HG02623 (cell line): ENCODE measurements at regions not wholly inside any gene's neighbourhood (a gene's known extent, or its start where the extent isn't known, plus 50 kb on each side); places are given as distances from the start of the nearest gene placed in this dataset.

Experiments used
- ATAC-seq: cut with Tn5 transposase; IDR thresholded peaks from one replicate; pipeline ENCODE4 v1.9.1; 2021; ENCODE audit warnings: moderate library complexity; ENCODE audit not compliant: unreplicated experiment

GRCh38 chr11:111098091-111098490, 147.4 kb upstream of the POU2AF2 start:
- ATAC-seq = peak; percentile 62

DNA sequence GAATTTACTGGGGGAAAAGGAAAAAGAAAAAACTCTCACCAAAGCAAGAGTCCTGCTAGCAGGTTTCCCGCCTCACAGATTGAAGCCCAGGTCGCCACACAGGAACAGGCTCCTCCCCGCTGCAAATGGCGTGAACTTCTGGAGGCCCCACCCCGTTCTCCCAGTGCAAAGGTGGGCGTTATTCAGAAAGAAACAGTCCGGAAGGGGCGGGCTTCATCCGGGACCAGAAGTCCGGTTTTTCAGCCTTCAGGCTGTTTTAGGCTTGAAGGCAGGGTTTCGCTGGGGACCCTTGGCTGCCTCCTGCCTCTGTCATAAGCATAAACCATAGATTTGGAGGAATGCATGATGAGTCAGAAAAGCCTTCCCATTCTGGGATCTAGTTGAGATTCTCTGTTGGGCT, 148.3 kb upstream of the POU2AF2 start:
- no peak for ATAC-seq

DNA sequence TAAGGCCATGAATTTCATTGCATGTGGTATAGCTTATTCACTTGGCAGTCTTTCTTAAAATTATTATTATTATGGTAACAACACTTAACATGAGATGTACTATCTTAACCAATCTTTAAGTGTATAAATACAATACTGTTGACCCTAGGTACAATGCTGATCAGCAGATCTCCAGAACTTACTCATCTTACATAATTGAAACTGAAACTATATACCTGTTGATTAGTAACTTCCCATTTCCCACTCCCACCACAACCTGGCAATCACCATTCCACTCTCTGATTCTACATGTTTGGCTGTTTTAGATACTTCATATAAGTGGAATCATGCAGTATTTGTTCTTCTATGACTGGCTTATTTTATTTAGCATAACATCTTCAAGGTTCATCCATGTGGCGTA, 150.2 kb upstream of the POU2AF2 start:
- ATAC-seq = no peak

DNA sequence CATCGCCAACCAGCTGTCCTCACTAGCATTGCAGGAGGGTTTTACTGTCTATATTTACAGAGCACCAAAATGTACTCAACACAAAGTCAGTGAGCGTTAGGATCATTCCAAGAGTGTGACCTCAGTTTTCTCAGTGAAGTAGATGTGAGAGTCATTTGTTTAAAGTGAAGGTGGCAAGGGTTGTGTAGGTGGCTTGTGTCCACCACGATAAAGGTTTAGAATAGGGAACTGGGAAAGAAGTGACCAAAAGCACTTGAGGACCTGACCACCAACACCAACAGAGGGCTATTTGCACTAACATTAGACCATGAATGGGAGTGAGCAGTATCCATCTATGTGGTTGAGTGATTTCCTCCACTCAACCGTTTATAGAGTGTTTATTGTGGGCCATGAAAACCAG, 152.5 kb upstream of the POU2AF2 start:
- ATAC-seq = no peak

DNA sequence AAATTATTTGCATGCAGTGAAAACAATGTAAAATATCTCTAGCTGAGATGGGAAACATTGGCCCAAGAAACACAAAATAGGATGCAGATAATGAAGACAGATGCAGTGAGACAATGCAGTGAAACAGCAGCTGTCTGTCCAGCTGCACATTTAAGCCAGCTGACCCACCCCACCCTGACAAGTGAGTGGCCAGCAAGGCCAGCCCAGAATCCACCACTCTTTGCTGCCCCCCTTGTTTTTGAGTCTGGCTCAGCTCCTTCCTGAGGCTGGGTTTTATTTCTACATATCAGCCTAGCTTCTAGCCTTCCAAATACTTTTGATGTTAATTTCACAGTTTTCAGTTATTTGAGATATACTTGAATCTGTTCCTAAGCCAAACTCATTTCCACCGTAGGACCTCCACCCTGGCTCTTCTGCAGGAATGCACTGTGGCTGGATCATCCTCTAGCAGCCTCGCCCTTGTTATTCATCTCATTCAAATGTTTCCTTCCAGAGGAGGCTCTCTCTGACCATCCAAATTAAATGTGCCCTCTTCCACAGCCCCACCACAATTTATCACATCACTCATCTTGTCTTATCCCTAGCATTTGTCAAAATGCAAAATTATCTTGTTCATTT, 154.1 kb upstream of the POU2AF2 start:
- no peak for ATAC-seq

- no peak for ATAC-seq
These were observed 155.8 kb upstream of the POU2AF2 start for GRCh38 chr11:111089759-111090158.

GRCh38 chr11:111088847-111089355, 156.6 kb upstream of the POU2AF2 start:
- no peak for ATAC-seq

DNA sequence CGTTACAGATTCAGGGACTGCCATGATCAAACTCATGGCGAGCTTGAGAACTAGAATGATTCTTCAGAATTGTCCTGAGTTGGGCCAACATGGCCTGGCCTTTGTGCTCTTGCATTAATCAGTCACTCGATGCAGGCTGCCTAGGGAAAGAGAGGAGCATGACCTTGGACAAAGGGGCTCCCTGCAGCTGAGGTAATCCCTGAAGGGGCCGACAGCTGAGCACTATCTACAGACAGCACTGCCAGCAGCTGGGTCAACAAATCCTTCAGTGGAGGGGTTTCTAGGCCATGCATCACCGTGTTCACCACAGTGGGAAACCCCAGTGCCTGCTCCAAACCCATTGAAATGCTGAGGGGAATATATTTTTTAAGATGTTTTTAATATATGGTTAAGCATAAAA, 159.5 kb upstream of the POU2AF2 start:
- no peak for ATAC-seq

- no peak for ATAC-seq
These were observed 162.9 kb upstream of the POU2AF2 start for GRCh38 chr11:111082664-111083063.

DNA sequence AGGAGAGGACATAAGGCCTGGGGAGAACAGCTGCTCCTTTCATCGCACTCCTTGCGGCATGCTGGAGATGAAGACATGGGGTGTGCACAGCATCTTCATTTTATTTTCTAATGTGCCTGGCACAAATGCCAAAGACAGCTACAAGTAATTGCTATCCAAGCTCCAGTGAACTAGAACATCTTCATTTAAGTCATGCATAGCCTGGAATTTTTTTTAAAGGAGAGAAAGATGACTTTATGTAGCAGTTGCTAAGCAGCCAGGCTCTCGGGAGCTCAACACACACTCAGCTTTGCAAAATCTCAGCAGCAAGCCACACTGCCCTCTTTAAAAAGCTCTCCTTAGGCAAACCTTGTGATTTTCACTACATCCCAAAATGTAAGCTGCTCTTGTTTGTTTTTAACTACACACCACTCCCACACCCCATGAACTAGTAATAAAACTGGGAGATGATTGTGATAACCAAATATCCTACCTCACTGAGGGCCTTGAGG, 164.5 kb upstream of the POU2AF2 start:
- no peak for ATAC-seq

GRCh38 chr11:111077530-111078322, 167.8 kb upstream of the POU2AF2 start:
- ATAC-seq = no peak

GRCh38 chr11:111069066-111069465, 176.5 kb upstream of the POU2AF2 start:
- no peak for ATAC-seq

- ATAC-seq = no peak
These were observed 177.5 kb upstream of the POU2AF2 start for GRCh38 chr11:111067994-111068393.

- ATAC-seq = no peak
These were observed 178.7 kb upstream of the POU2AF2 start for GRCh38 chr11:111066846-111067245.

DNA sequence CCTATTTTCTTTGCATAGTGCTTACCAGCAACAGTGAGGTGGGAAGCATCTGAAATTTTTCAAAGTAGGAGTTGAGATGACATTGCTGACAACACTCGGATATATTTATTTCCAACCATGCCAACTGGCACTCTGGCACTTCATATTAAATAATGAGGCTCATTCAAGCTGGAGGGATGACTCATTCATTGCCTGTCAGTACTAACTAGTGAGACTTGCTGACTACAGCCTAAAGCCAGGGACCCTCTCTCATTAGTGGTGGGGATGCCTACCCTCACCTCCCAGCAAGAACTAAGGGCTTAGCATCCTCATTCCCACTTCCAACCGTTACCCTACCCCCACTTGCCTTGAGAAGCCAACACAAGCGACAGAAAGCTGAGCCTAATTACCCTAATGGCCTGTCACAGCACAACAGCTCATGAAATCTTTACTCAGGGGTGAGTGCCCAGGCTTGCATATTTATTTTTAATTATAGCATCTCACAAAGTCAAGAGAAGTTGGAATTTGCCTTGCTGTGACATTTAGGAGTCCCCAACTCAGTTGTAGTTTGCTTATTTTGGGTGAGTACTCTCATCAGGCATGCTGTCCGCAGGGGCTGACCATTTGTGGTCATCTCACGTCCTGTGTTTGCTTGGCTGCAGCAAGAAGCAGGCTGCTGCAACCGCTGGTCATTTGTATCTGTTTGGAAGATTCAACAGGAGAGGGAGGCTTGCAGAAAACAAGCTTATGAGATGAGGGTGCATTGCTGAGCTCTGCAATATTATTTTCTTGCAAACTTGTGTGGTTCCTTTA, 181.6 kb upstream of the POU2AF2 start:
- ATAC-seq = no peak

- no peak for ATAC-seq
These were observed 183.1 kb upstream of the POU2AF2 start for GRCh38 chr11:111062420-111062819.

GRCh38 chr11:111059726-111060125, 185.8 kb upstream of the POU2AF2 start:
- no peak for ATAC-seq

DNA sequence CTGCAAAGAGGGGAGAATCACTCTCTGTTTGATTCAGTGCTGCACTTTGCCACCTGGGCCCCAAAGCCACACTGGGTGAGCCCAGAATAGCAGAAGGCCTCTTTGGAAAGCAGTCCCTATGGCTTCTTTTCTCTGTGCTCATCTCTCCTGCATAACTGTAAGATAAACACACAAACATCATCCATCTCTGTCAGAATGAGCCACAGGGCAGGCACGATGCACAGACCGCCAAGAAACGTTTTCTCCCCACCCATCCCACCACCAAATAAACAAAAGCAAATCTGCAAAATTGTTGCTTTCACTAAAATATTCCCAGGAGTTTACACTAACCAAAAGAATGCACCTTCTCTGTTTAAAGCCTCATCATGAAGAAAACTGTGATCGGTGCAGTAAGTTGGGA, 196.4 kb upstream of the POU2AF2 start:
- no peak for ATAC-seq

DNA sequence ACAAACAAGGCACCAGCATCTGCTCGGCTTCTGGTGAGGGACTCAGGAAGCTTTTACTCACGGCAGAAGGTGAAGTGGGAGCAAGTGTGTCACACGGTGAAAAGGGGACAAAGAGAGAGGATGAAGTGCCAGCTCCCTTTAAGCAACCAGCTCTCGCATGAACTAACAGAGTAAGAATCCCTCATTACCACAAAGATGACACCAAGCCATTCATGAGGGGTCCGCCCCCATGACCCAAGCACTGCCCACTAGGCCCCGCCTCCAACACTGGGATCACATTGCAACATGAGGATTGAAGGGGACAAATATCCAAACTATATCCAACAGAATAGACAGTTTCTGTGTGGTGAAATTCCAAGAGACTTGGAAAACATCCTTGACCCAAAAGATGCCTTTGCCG, 198.2 kb upstream of the POU2AF2 start:
- no peak for ATAC-seq

GRCh38 chr11:111046291-111046690, 199.2 kb upstream of the POU2AF2 start:
- ATAC-seq = no peak

DNA sequence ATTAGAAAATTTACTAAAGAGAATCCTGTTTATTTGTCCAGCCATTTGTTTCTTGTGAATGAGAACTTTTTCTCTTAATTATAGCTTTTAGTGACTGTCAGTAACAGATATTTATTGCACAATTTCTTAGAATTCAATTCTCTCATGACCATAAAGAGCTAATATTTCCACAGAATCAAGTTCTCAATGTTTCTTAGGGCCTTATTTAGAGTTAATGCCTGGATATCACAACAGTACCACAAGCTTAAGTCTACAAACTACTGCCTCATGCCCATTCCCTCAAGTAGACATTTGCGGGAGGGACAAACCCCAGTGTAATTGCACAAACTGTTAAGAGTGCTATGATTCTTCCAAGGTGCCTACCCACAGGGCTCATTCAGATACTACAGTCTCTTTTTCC, 199.7 kb upstream of the POU2AF2 start:
- no peak for ATAC-seq

DNA sequence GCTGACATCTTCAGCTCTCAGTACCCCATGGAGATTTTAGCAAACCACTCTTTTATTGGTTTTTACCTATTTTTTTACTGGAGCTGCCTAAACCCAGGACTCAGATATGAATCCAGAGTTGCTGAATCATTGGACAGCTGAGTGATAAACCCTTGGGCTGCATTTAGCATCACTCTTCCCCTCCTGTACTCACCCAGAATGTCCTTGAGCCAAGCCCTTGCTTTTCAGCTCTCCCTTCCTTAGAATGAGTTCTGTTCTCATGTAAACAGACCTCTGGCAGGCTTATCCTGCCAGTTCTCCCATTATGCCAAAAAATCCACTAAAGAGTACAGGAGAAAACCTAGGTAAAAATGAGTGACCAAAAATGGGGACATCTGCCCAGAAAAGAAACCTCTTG, 200.1 kb upstream of the POU2AF2 start:
- no peak for ATAC-seq
